AG08395 (cell line): ENCODE measurements at regions not wholly inside any gene's neighbourhood (a gene's known extent, or its start where the extent isn't known, plus 50 kb on each side); places are given as distances from the start of the nearest gene placed in this dataset.
A peak's percentile ranks its signal among the peaks of the same experiment; 100 is the strongest.

Experiments used
- DNase-seq: peaks from one replicate; pipeline ENCODE4 v3.0.0; 2012; ENCODE audit warnings: mixed read lengths, low spot score

DNA sequence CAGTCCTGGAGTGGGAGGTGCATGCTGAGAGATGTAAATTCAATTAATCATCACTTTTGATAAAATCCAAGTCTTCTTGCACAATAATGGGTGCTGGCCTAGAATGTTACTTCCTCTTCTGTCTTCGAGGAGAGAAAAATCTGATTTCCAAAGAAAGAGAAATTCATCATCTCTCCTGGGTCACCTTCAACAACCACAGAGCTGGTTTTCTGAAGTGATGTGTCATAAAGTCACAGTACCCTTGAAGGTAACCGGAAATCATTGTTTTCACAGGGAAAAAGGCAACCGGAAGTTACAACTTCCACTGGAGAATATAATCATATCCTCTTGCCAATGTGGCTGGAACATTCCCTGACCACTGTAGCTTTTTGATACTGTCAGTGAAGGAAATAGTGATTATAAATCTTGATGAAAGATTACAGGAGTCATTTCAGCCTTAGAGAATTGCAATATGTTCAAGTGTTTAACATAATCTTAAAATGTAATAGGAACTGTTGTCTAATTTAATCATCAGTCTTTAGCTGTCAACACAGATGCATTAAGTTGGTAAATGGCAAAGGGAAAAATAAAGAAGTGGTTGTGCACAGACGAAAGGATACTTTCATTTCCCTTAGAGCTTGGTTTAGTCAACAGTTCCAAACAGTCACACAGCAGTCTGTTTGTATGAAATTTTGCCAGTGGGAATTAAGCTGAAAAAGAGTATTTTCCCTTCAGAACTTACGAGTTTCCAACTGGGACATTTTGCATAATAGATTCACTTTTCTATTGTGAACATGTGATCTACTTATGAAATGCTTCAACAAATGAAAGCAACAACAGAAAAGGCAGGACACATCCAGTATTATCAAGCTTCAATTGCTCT lies 106.5 kb upstream of the SLC4A7 start:
- DNase-seq = no peak

DNA sequence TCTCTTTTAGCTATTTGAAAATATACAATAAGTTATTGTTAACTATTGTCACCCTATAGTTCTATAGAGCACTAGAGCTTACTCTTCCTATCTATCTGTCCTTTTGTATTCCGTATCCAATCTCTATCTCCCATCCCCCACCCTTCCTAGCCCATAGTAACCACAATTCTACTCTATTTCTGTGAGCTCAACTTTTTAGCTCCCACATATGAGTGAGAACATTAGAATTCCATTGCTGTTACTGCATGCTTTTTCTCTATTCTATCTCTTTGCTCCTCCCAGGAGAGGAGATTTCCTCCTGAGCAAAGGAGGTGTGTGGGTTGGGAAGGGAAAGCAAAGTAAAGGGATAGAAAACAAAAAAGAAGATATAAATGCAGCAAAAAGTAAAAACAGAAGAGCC lies 105.6 kb upstream of the SLC4A7 start:
- no peak for DNase-seq

DNA sequence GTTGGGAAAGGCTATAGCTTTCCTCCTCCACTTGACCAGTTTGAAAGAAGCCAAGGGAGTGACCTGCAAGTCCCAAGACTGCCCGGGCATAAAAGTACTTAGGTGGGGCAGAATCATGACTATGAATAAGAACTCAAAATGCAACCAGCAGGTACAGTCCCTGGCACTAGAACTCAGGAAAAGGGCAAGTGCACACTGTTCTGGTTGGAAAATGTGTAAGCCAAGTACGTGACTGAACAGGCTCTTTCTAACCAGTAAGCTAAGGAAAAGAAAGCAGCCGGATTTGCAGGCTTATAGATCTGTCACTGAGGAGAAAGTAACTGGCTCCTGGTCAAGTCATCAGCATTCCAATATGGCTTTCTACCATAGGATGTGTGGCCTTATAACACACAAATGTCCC lies 101.2 kb upstream of the SLC4A7 start:
- no peak for DNase-seq

DNA sequence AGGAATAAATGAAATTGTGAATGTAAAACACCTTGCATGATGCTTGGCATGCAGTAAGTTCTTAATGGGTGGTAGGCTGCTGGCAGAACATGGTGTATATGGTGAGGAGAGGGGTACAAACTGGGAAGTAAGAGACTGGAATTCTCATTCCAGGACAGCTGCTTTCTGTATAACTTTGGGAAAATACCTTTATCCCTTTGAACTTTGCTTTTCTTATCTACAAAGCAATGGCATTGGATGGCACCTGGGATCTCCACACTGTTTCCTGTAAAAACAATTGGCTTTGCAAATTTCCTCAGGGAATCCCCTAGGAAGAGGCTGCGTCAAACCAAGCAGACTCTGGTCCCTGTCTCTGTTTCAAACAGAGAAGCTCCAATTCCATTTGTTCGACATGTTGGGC lies 100.7 kb upstream of the SLC4A7 start:
- DNase-seq = no peak

DNA sequence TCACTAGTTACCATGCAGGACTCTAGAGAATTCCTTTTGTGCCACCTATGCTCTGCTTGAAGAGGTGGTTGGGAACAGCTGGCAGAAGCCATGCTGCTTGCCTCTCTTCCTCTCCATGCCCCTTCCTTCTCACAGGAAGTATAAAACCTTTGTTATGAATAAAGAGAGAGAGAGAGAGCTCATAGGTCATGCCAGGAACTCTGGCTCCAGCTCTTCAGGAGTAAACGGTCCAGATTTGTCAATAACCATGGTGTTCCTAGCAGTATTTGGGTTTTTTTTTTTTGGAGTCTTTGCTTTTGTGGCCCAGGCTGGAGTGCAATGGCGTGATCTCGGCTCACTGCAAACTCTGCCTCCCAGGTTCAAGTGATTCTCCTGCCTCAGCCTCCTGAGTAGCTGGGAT lies 97.7 kb upstream of the SLC4A7 start:
- DNase-seq = no peak

DNA sequence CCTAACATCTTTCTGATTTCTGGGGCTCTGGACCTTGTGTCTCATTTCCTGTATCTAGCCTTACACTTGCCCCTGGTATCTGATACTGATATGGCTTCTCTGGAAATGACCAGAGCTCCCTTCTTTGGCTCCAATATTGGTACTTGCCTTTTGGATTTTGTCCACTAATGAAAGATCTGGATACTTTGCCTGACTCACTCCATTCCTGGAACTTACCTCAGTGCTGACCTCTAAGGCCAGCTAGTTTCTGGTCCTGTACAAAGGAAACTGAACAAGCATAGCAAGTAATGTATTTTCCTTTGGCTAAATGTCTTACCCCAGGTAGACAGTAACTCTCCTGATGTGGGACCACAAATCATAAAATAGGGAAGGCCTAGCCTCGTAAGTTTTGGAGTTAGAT lies 93.8 kb upstream of the SLC4A7 start:
- DNase-seq = no peak

DNA sequence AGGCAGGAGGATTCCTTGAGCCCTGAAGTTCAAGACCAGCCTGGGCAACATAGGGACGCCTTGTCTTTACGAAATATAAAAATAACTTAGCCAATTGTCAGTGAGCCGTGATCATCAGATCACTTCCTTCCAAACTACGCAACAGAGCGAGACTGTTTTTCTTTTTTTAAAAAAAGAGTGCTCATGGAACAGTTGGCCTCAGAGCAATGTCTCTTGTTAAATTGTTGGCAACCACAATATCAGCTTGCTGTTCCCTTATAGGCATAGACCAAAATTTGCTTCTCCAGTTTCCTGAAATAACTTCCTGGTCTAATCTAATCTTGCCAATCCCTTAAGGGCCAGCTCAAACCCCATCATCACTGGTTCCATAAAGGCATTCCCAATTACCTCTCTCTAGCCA lies 93.3 kb upstream of the SLC4A7 start:
- DNase-seq = no peak

DNA sequence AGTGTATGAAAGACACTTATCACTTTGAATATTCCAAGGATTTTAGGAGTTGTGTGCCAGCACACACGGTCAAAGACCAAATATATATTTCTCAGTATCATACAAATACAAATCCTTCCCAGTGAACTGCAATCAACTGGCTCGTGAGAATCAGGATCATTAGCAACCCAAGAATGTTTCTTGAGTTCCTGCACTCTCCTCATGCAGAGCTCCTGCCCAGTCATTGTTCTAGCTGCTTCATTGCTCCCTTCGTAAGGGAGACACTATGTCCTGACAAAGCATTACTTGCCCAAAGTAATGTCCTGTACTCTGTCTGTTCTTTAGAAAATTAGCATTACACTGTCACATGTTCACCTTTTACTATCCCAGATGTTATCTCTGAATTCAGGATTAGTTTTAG lies 92.0 kb upstream of the SLC4A7 start:
- DNase-seq = no peak

DNA sequence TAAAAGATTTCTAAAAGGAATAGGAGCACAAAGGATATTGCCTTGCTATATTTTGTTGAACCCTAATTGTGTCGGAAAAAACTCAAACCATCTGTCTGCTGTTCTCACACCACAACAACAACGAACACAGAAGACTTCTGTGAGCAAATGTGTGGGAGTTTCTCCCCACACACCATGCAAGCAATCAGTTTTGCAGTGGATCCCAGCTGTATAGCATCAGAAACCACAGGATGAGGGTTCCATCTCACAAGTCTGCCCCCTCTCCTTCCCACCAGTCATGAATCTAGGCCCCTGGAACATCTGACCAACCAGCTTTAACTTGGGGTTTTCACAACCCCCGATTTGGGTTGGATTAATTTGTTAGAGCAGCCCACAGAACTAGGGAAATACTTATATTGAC lies 91.3 kb upstream of the SLC4A7 start:
- DNase-seq = no peak

DNA sequence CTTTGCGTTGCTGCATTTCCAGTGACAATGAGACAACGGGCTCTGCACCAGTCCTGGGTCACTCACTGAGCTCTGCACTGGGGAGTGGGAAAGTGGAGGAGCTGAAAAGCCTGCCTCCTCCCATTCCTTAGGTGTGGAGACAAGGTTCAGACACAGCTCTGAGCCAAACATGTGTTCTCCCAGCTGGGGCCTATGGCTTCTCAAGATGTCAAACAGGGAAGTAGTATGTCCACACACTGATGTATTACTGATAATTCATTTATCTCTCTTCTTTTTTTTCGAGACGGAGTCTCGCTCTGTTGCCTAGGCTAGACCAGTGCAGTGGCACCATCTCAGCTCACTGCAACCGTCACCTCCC lies 90.2 kb upstream of the SLC4A7 start:
- no peak for DNase-seq

DNA sequence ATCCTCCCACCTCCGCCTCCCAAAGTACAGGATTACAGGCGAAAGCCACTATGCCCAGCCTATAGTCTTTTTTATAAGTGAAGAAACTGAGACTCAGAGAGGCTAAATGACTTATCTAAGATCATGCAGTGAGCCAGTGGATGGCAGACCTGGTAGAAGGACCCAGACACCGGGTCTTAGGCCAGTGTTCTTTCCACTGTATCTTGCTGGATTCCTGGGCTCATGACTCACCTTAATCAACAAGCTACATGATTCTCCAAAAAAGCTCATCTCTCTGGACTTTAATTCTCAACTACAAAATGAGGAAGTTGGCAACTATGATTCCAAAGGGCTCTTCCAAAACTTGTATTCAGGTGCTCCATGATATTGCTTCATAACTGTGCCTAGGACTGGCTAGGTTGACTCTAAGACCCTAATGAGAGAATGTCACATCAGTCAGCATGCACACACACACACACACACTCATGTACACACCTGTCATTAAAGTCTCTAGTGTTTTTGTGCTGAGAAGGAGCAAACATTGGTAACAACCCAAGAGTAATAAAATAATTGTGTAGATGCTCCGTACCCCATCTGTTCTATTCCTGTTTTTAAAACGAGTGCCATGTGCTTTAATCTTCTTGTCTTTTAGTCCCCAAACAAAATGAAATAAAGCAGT lies 89.7 kb upstream of the SLC4A7 start:
- DNase-seq = no peak

DNA sequence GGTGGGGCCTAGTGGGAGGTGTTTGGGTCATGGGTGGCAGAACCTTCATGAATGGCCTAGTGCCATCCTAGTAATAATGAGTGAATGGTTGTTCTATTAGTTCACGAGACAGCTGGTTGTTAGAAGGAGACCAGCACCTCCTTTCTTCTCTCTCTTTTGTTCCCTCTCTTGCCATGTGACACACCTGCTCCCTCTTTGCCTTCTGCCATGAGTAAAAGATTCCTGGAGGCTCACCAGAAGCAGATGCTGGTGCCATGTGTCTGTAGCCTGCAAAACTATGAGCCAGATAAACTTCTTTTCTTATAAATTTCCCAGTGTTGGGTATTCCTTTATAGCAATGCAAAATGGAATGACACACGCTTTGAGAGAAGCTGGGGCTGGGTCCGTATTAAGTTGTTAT lies 89.0 kb upstream of the SLC4A7 start:
- DNase-seq = no peak

DNA sequence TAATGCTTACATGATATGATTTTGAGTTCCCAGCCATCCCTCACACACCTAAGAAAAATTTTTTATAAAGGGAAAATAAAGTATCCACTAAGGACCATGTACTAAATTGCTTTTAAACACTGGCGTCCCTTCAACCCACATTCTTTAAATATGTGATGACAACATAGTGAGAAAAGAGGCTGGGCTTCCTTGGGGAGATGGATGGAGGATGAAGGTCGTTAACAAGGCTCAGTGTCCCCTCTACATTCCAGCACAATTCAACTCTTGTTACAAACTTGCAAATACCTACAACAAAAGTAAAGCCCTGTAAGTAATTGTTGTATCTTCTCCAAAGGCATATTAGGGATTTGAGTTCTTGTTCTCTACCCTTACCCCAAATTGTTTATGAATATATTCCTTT lies 87.2 kb upstream of the SLC4A7 start:
- DNase-seq = no peak

DNA sequence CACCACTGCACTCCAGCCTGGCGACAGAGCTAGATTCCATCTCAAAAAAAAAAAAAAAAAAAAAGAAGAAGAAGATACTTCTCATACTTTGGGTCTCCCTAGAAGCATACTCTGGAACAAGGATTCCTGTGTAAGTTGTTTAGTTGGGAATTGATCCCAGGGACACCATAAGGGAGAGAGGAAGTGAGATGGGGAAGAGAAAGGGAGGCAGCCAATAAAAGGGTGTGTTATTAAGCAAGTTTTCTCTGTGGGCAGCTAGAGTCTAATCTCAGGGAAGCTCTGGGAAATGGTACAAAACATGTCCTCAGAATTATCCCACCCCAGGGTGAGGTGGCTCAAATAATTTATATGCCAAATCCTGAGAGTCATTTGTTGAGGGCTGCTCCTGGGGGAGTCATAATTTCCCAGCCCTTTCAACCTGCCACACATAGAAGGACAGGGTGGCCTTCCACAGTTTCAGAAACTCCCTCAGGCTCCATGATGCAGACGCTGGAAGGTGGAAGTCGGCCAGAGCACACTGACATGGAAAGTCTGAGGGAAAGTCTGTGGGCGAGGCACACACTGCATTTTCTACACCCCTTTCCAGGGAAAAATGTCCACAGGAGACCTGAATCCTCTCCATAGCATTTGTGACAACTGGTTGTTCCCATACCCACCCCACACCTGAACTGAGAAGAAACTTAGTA lies 86.4 kb upstream of the SLC4A7 start:
- peak; percentile 19 for DNase-seq

DNA sequence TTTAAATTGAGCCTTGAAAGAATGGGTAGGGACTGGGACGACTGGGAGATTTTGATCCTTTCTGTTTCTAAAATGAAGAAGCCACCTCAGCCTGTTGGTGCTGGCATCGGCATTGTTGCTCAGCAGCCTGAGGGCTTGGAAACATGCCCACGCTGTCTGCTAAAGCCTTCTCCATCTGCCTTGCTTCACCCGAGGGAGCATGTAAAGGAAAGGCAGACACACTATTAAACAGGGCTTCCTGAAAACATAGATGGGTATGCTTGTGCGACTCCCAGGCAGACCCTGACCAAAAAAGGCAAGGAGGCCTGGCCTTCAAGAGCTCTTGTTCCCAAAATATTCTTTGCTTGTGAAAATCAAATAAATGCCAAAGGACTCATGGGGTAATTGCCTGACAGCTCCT lies 84.2 kb upstream of the SLC4A7 start:
- peak; percentile 85 for DNase-seq

DNA sequence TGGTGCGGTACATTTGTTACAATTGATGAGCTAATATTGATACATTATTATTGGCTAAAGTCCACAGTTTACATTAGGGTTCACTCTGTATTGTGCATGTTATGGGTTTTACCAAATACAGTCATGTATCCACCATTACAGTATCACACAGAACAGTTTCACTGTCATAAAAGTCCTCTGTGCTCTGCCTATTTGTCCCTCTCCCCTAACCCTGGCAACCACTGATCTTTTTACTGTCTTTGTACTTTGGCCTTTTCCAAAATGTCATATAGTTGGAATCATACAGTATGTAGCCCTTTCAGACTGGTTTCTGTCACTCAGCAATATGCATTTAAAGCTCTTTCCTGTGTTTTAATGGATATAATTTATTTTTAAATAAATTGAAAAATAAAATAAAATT lies 83.1 kb upstream of the SLC4A7 start:
- DNase-seq = no peak

DNA sequence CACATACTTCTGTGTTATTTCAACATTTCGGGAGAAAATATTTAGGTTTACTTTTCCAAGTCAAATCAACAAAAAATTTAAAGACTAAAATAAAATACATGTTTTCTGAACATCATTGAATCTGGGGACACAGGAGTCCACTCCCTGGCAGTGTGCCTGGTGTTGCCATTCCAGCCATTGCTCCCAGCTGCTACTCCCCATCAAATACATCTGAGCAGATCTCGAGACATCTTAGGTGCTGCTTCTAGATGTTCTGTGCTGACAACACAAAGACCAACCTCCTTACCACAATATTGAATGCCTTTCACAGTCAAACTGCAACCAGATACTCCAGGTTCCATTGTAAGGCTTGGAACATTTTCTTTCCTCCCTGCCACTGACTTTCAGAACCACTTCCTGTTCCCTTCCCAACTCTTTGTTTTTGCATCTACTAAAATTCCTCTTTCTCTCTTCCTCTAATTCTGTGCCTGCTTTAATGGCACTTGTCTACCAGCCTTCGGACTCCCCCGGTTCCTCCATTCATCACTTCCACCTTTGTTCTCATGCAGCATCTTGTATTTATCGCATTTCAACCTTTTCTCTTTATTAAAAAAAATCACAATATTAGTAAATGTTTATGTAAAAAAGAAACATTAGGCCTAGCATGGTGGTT lies 81.1 kb upstream of the SLC4A7 start:
- no peak for DNase-seq

DNA sequence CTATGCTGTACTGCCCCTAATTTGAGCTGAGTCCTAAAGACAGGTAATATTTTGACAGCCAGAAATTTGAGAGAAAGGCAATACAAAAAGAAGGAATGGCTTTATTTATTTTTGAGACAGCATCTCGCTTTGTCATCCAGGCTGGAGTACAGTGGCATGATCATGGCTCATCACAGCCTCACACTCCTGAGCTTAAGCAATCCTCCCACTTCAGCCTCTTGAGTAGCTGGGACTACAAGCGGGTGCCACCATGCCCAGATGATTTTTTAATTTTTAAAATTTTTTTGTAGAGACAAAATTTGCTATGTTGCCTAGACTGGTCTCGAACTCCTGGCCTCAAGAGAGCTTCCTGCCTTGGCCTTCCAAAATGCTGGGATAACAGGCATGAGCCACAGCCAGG lies 77.4 kb upstream of the SLC4A7 start:
- no peak for DNase-seq

DNA sequence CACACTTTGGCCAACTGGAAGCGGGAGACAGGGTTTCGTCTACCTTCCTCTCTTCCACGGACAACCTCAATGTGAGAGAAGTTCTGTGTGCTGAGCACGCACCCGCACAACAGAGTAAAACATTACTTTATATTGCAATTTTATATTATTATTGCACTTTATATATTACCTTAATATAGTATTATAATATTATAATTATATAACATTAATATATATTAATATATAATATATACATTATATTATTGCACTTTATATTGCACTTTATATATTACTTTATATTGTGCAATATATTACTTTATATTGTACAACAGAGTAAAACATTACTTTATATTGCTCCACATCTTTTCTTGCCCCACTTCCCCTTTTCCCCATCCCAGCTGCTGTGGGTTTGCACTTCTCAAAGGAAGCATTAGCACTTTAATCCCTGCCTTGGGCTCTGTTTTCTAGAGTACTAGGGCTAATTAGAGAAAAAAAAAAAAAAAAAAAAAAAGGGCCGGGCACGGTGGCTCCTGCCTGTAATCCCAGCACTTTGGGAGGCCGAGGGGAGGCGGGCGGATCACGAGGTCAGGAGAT lies 76.4 kb upstream of the SLC4A7 start:
- no peak for DNase-seq

DNA sequence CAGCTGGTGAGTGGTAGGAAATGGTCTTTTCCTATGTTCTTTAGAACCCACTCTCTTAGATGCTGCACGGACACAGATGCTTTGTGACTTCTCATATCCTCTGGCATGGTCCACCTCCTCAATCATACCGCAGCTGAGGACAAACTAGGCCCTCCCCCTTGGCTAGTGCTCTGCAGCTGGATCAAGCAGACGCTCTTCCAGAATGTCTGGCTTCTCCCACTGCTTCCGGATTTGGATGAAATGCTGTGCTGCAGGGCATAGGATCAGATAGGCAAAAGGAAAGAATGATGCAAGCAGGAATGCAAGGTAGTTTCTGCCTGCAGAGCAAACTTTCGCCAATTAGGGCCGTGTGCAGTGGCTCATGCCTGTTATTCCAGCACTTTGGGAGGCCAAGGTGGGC lies 75.7 kb upstream of the SLC4A7 start:
- DNase-seq = peak; percentile 81

DNA sequence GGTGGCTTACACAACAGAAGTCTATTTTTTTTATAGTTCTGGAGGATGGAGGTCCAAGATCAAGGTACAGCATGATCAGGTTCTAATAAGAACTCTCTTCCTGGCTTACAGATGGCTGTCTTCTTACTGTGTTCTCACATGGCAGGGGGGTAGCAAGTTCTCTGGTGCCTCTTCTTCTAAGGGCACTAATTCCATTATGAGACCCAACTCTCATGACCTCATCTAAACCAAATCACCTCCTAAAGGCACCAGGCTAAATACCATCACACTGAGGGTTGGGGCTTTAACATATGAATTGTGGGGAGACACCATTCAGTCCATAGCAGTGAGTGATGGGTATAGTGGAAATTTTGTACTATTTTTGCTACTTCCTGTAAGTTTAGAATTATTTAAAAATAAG lies 75.2 kb upstream of the SLC4A7 start:
- DNase-seq = no peak

DNA sequence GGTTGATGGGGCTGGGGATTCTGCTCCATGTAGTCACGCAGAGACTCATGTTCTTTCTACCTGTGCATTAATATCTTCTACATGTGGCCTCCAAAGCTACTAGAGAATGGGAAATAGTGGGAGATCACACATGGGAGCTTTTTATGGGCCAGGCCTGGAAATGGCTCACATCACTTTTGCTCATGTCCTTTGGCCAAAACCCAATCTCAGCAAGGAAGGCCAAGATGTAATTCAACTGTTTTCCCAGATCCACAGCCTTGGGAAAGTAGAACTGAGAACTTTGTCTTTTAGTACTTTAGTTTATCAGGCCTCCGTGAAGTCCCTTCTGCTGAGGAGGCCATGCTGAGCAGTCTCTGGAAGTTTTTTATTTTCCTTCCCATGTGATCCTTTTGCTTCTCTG lies 73.2 kb upstream of the SLC4A7 start:
- DNase-seq = no peak

DNA sequence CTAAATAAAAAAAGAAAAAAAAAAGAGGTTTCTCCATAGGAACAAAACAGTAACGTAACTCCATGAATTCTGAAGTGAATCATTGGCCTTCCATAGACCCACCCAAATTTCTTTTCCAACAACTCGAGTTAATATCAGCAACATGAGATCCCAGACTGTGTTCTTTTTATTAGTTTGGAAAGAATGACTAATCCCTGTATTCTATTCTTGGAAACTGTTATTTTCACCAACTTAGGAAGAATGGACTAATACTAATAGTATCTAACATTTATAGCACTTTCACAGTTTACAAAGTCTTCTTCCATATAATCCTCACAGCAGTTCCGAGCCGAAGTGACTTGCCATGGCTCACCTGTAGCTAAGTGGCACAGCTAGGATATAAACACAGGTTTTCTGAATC lies 72.7 kb upstream of the SLC4A7 start:
- DNase-seq = peak; percentile 43
